D721Med (cell line): ENCODE measurements at regions not wholly inside any gene's neighbourhood (a gene's known extent, or its start where the extent isn't known, plus 50 kb on each side); places are given as distances from the start of the nearest gene placed in this dataset.

ENCODE experiments used
- DNase-seq: peaks from one replicate; pipeline ENCODE4 v3.0.0; 2011; ENCODE audit warnings: low spot score; ENCODE audit not compliant: insufficient read length
- FAIRE-seq: peaks from 2 replicates; lab custom pipeline; 2011; peaks lifted over from hg19 to GRCh38; lab: Jason Lieb, UNC
- CTCF ChIP-seq: IDR thresholded peaks from 2 replicates; pipeline ENCODE4 v1.5.1; 2012; ENCODE audit warnings: mild to moderate bottlenecking, control low read depth; ENCODE audit not compliant: insufficient read depth; ENCODE audit errors: missing control alignments

GRCh38 chr4:177855507-177856197 lies 413.4 kb upstream of the AGA start:
- no peak for FAIRE-seq
- no peak for DNase-seq
- TF ChIP-seq CTCF: no peak

GRCh38 chr4:177860171-177860570 lies 417.9 kb upstream of the AGA start:
- no peak for TF ChIP-seq CTCF
- no peak for FAIRE-seq
- DNase-seq: no peak

GRCh38 chr4:177861551-177862094 lies 419.4 kb upstream of the AGA start:
- DNase-seq (no peak), FAIRE-seq (no peak)
- TF ChIP-seq CTCF: no peak

- TF ChIP-seq CTCF: no peak
- no peak for DNase-seq
- no peak for FAIRE-seq
Measured at GRCh38 chr4:177862541-177863176, 420.4 kb upstream of the AGA start.

- DNase-seq (no peak), FAIRE-seq (no peak)
- no peak for TF ChIP-seq CTCF
Measured at GRCh38 chr4:177879851-177880250, 437.6 kb upstream of the AGA start.

- TF ChIP-seq CTCF: no peak
- no peak for FAIRE-seq
- no peak for DNase-seq
Measured at GRCh38 chr4:177895136-177895535, 452.9 kb upstream of the AGA start.

- DNase-seq (no peak), FAIRE-seq (no peak)
- TF ChIP-seq CTCF: no peak
Measured at GRCh38 chr4:177901786-177902185, 459.5 kb upstream of the AGA start.
